IPS-15b (cell line): ENCODE measurements at regions not wholly inside any gene's neighbourhood (a gene's known extent, or its start where the extent isn't known, plus 50 kb on each side); places are given as distances from the start of the nearest gene placed in this dataset.

ENCODE experiments used
- H3K27me3 ChIP-seq: one replicate; pipeline ENCODE4 v1.6.1; 2013; ENCODE audit warnings: low read length; ENCODE audit not compliant: control insufficient read depth, insufficient read depth
- H3K36me3 ChIP-seq: one replicate; pipeline ENCODE4 v1.6.1; 2013; ENCODE audit warnings: low read length; ENCODE audit not compliant: control insufficient read depth, insufficient read depth
- H3K4me1 ChIP-seq: one replicate; pipeline ENCODE4 v1.6.1; 2013; ENCODE audit warnings: mild to moderate bottlenecking, low read length; ENCODE audit not compliant: control insufficient read depth, insufficient read depth
- H3K4me3 ChIP-seq: one replicate; pipeline ENCODE4 v1.5.1; 2013; ENCODE audit warnings: low read depth, low read length
- H3K9ac ChIP-seq: one replicate; pipeline ENCODE4 v1.6.1; 2013; ENCODE audit warnings: low read depth, mild to moderate bottlenecking, low read length
- H3K9me3 ChIP-seq: one replicate; pipeline ENCODE4 v1.6.1; 2013; ENCODE audit warnings: mild to moderate bottlenecking, low read length; ENCODE audit not compliant: control insufficient read depth, insufficient read depth

DNA sequence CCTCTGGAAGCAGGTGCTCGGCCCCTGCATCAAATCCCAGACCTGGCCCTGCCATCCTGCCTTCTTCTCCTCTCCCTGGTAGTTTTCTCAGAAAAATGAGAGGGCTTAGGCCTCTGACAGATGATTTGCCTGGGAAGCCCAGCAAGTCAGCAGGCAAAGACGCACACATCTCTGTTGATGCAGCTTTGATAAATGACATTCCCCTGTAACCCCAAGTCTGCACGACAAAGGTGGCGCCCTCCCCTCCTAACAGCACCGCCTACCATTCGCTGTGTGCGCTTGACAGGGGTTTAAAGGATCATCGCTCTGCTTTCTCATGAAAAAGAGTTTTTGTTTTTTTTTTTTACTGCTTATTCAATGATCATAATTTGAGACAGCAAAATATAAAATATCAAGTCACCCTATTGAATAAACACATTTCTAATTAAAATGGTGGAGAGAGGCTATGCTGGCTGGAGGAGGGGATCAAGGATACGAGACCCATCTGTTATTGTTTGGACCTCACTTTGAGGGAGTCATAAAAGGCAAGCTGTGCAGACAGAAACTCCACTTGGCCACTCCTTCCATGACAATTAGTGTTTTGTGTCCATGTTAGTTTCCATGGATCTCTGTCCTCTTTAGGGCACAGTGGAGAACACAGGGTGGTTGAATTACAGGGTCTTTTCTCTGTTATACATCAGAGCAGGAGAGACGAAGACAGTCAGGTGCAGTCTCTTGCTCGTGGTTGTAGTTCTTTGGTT is 126.1 kb downstream of the FGF9 start:
- no peaks in the 10 kb centered on the region for H3K4me1 ChIP-seq
- no peak overlapping the region for H3K4me3 ChIP-seq
- H3K36me3 ChIP-seq = no peaks in the 10 kb centered on the region
- no peaks in the 10 kb centered on the region for H3K27me3 ChIP-seq
- H3K9ac ChIP-seq = no peak overlapping the region
- H3K9me3 ChIP-seq = no peaks in the 10 kb centered on the region

DNA sequence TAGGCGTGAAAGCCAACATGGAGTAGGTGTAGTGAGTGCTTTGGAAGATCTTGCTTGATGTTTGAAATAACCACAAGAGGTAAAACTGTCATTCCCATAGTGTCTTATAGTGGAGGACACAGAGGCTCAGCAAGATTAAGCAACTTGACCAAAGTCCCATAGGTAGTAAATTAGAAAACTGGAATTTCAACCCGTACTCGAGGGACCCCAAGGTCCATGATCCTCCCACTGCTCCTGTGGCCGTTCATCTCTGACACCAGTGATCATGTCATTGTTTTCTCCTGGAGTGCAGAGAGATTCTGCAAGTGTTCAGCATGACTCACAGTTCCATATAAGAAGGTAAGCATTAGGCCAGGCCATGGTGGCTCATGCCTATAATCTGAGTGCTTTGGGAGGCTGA is 126.9 kb downstream of the FGF9 start:
- Histone ChIP-seq H3K9ac (no peak overlapping the region), H3K4me1 (no peaks in the 10 kb centered on the region), H3K36me3 (no peaks in the 10 kb centered on the region), H3K4me3 (no peak overlapping the region), H3K27me3 (no peaks in the 10 kb centered on the region), H3K9me3 (no peaks in the 10 kb centered on the region)

GRCh38 chr13:21798181-21798580 is 127.3 kb downstream of the FGF9 start:
- Histone ChIP-seq H3K9me3 (no peaks in the 10 kb centered on the region), H3K27me3 (no peaks in the 10 kb centered on the region), H3K36me3 (no peaks in the 10 kb centered on the region), H3K4me3 (no peak overlapping the region), H3K4me1 (no peaks in the 10 kb centered on the region), H3K9ac (no peak overlapping the region)

DNA sequence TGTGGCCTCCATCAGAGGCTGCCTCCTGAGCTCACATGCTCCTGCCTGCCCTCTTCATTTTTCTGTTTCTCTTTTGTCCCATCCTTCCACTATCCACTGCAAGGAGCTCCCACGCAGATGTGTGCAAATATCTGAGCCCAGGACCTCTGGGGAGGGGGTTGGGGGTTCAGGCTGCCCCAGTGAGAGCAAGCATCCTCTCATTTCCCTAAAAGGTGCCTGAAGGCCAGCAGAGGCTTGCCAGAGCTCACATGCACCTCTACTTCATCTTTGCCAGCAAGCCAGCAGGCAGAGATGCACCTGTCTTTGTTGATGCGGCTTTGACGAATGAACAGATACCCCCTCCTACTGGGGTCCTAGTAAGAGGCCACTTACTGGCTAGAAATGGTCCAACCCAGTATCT is 128.8 kb downstream of the FGF9 start:
- H3K9ac ChIP-seq = no peak overlapping the region
- H3K27me3 ChIP-seq = no peaks in the 10 kb centered on the region
- H3K36me3 ChIP-seq = no peaks in the 10 kb centered on the region
- no peaks in the 10 kb centered on the region for H3K4me1 ChIP-seq
- H3K4me3 ChIP-seq = no peak overlapping the region
- no peaks in the 10 kb centered on the region for H3K9me3 ChIP-seq

- H3K9ac ChIP-seq = no peak overlapping the region
- H3K4me1 ChIP-seq = no peaks in the 10 kb centered on the region
- H3K9me3 ChIP-seq = no peaks in the 10 kb centered on the region
- no peak overlapping the region for H3K4me3 ChIP-seq
- no peaks in the 10 kb centered on the region for H3K27me3 ChIP-seq
- no peaks in the 10 kb centered on the region for H3K36me3 ChIP-seq
Measured at GRCh38 chr13:21800837-21801616, 130.2 kb downstream of the FGF9 start.

- Histone ChIP-seq H3K4me1 (no peaks in the 10 kb centered on the region), H3K9me3 (no peaks in the 10 kb centered on the region), H3K27me3 (no peaks in the 10 kb centered on the region), H3K4me3 (no peak overlapping the region), H3K9ac (no peak overlapping the region), H3K36me3 (no peaks in the 10 kb centered on the region)
Measured at GRCh38 chr13:21805733-21806132, 134.9 kb downstream of the FGF9 start.

GRCh38 chr13:21812192-21812626 is 141.3 kb downstream of the FGF9 start:
- Histone ChIP-seq H3K36me3 (no peaks in the 10 kb centered on the region), H3K4me1 (no peaks in the 10 kb centered on the region), H3K4me3 (no peak overlapping the region), H3K9me3 (no peaks in the 10 kb centered on the region), H3K9ac (no peak overlapping the region), H3K27me3 (no peaks in the 10 kb centered on the region)

- Histone ChIP-seq H3K4me3 (no peak overlapping the region), H3K9me3 (no peaks in the 10 kb centered on the region), H3K9ac (no peak overlapping the region), H3K36me3 (no peaks in the 10 kb centered on the region), H3K27me3 (no peaks in the 10 kb centered on the region), H3K4me1 (no peaks in the 10 kb centered on the region)
Measured at GRCh38 chr13:21813110-21813509, 142.2 kb downstream of the FGF9 start.

GRCh38 chr13:21813844-21814243 is 143.0 kb downstream of the FGF9 start:
- H3K4me3 ChIP-seq = no peak overlapping the region
- no peaks in the 10 kb centered on the region for H3K36me3 ChIP-seq
- no peaks in the 10 kb centered on the region for H3K4me1 ChIP-seq
- H3K27me3 ChIP-seq = no peaks in the 10 kb centered on the region
- H3K9ac ChIP-seq = no peak overlapping the region
- no peaks in the 10 kb centered on the region for H3K9me3 ChIP-seq

DNA sequence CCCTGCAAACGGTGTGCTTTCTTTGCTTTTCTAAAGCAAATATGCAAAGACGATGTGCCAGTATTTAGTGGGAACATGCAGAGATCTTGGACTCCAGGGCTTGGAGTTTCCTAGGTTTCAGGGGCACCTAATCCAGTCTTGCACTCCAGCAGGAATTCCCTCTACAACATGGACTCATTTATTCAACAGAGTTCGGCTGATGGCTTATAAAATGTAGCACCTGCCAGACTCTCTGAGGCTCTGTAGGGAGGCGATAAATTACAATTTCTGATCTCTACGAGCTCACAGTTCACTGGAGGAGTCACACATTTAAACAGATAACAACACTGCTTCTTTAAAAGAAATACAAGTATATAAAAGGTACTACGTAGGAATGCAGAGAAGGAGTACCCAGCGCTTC is 143.7 kb downstream of the FGF9 start:
- Histone ChIP-seq H3K4me1 (no peaks in the 10 kb centered on the region), H3K9me3 (no peaks in the 10 kb centered on the region), H3K27me3 (no peaks in the 10 kb centered on the region), H3K4me3 (no peak overlapping the region), H3K9ac (no peak overlapping the region), H3K36me3 (no peaks in the 10 kb centered on the region)

- Histone ChIP-seq H3K36me3 (no peaks in the 10 kb centered on the region), H3K9me3 (no peaks in the 10 kb centered on the region), H3K4me3 (no peak overlapping the region), H3K27me3 (no peaks in the 10 kb centered on the region), H3K9ac (no peak overlapping the region), H3K4me1 (no peaks in the 10 kb centered on the region)
Measured at GRCh38 chr13:21817878-21818277, 147.0 kb downstream of the FGF9 start.

DNA sequence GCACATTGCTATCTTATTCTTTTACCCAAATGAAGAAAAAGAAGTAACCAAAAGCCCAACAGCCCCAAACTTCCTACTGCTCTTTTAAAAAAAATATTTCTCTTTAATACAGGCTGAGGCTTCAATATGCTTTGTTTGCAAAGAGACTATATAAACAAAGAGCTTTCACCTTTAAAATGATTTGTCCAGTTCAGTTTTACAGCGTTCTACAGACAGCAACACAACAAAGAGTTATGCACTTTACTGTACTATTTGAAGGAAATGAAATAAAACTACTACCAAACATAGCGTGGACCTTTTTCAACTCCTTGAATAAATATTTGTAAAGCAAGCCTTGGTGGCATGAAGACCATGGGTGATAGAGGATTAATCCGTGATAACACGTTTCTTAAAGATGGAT is 151.2 kb downstream of the FGF9 start:
- Histone ChIP-seq H3K4me1 (no peaks in the 10 kb centered on the region), H3K9ac (no peak overlapping the region), H3K4me3 (no peak overlapping the region), H3K27me3 (no peaks in the 10 kb centered on the region), H3K36me3 (no peaks in the 10 kb centered on the region), H3K9me3 (no peaks in the 10 kb centered on the region)
